BLaER1 (cell line): ENCODE measurements at regions not wholly inside any gene's neighbourhood (a gene's known extent, or its start where the extent isn't known, plus 50 kb on each side); places are given as distances from the start of the nearest gene placed in this dataset.

Source experiments
- H3K27ac ChIP-seq: shearing (Covaris generic); formaldehyde crosslinking; 2 replicates; pipeline ENCODE4 v1.8.1; 2022
- H3K27me3 ChIP-seq: shearing (Covaris generic); formaldehyde crosslinking; 2 replicates; pipeline ENCODE4 v1.8.1; 2022
- H3K36me3 ChIP-seq: shearing (Covaris generic); formaldehyde crosslinking; 2 replicates; pipeline ENCODE4 v1.8.1; 2022
- H3K4me1 ChIP-seq: shearing (Covaris generic); formaldehyde crosslinking; 2 replicates; pipeline ENCODE4 v1.8.1; 2022
- H3K4me2 ChIP-seq: shearing (Covaris generic); formaldehyde crosslinking; 2 replicates; pipeline ENCODE4 v1.8.1; 2022
- H3K4me3 ChIP-seq: shearing (Covaris generic); formaldehyde crosslinking; 2 replicates; pipeline ENCODE4 v1.8.1; 2022
- H3K9ac ChIP-seq: shearing (Covaris generic); formaldehyde crosslinking; 2 replicates; pipeline ENCODE4 v1.8.1; 2022
- H3K9me3 ChIP-seq: shearing (Covaris generic); formaldehyde crosslinking; 2 replicates; pipeline ENCODE4 v1.8.1; 2022
- H4K20me1 ChIP-seq: shearing (Covaris generic); formaldehyde crosslinking; 2 replicates; pipeline ENCODE4 v1.8.1; 2022
- Cebpa-rat ChIP-seq: shearing (Covaris generic); IDR thresholded peaks from 2 replicates; pipeline ENCODE4 v1.8.1; 2022

GRCh38 chr12:4014444-4014843, 141.2 kb upstream of the PARP11 start:
- Histone ChIP-seq H3K9me3 (no peaks in the 10 kb centered on the region), H3K36me3 (no peaks in the 10 kb centered on the region), H4K20me1 (no peaks in the 10 kb centered on the region), H3K9ac (no peak overlapping the region), H3K27me3 (no peaks in the 10 kb centered on the region), H3K27ac (no peak overlapping the region), H3K4me3 (no peak overlapping the region), H3K4me1 (no peaks in the 10 kb centered on the region), H3K4me2 (no peak overlapping the region)
- no peak for TF ChIP-seq Cebpa-rat

DNA sequence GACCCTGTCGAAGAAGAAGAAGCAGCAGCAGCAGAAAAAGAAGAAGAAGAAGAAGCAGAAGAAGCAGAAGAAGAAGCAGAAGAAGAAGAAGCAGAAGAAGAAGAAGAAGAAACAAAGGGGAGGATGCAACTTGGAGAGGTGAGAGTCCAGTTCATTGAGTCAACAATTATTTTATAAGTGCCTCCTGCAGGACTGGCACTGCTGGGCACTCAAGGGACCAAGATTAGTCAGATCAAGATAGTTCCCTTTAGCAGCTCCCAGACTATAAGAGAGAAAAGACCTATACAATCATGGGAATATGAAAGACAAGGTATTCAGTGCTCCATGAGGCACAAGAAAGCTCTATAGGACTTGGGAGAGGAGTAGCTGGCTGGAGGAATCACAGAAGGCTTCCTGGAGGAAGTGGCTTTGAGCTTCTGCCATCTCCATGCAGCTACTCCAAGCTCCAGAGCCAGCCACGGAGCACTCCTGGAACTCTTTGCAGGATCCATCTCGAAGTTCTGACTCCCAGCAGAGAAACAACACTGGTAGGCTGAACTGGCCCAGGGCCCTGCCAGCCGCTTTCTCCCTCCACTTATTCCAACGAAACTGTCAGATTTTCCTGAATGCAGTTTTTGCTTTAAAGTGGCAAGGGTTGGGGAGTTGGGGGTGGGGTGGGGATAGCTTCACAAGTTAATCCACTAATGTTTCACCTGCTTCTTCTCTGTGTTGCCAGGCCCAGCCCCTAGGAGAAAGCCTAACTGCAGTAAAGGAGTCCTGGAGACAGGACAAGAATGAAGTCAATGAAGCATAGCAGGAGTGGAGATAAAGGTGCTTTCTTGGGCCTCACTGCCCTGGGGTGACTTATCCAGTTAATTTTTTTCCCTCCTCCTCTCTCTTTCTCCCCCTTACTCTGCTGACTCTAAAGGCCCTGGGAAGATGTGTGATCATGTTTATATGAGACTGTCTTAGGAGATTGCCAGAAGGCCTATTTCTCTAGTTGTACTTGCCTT, 140.1 kb upstream of the PARP11 start:
- Histone ChIP-seq H3K9me3 (no peaks in the 10 kb centered on the region), H3K27ac (no peak overlapping the region), H4K20me1 (no peaks in the 10 kb centered on the region), H3K9ac (no peak overlapping the region), H3K27me3 (no peaks in the 10 kb centered on the region), H3K36me3 (no peaks in the 10 kb centered on the region), H3K4me1 (no peaks in the 10 kb centered on the region), H3K4me2 (no peak overlapping the region), H3K4me3 (no peak overlapping the region)
- TF ChIP-seq Cebpa-rat = no peak

- no peaks in the 10 kb centered on the region for H3K27me3 ChIP-seq
- H3K9me3 ChIP-seq = no peaks in the 10 kb centered on the region
Measured at GRCh38 chr12:4012073-4012472, 138.9 kb upstream of the PARP11 start.

DNA sequence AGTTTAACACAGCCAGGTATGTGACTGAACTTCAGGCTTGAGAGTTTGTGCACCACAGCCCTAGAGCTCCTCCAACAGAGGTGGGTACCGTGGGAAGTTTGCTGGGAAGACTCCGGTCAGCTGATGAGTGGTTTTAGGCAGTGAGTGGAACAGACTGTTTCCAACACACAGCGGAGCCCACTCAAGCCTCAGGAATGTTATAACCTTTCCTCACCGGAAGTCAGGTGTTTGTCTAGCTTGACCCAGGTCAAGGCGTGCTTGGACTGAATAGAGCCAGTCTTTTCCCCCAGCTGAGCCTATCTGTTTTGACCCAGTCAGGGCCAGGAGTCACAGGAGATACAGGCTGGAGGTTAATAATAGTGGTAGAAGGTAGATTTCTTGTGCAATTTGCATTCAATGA, 138.4 kb upstream of the PARP11 start:
- TF ChIP-seq Cebpa-rat = no peak

More at GRCh38 chr12:4012073-4012472, 138.9 kb upstream of the PARP11 start:
- Histone ChIP-seq H3K4me2 (no peak overlapping the region), H3K9ac (no peak overlapping the region), H3K4me3 (no peak overlapping the region), H3K36me3 (no peaks in the 10 kb centered on the region), H4K20me1 (no peaks in the 10 kb centered on the region), H3K4me1 (no peaks in the 10 kb centered on the region), H3K27ac (no peak overlapping the region)
- no peak for TF ChIP-seq Cebpa-rat

DNA sequence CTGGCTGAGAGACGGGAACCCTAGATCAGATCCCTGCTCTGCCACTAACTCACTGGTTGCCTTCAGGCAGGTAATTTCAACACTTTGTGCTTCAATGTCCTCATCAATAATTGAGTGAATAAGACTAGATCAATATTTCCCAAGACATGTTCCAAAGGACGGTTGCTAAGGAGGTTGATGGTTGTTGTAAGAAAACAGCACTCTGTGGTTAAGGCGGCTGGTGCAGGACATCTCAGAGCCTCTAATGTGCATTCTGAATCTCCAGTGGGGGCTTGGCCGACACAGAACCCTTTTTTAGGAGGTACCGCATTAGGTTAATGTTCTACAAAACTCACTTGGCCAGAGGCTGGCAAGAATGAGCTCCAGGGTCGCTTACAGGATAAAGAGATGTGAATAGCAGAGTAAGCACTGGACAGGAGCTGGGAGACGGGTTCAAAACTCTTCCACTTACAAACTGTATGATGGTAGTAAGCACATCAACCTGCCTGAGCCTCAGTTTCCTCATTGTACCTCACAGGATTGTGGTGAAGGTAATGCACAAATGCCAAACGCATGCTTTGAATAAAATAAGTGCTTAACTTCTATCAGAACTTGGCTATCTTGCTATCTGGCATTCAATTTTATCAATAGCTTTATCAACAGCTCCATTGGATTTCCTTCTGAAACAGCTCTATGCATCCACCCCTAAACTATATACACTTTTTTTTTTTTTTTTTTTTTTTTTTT, 136.9 kb upstream of the PARP11 start:
- H3K27ac ChIP-seq = no peak overlapping the region
- no peaks in the 10 kb centered on the region for H3K9me3 ChIP-seq
- H3K9ac ChIP-seq = no peak overlapping the region
- no peaks in the 10 kb centered on the region for H3K36me3 ChIP-seq
- no peak overlapping the region for H3K4me3 ChIP-seq
- no peaks in the 10 kb centered on the region for H4K20me1 ChIP-seq
- H3K4me2 ChIP-seq = no peak overlapping the region
- no peak for TF ChIP-seq Cebpa-rat
- no peaks in the 10 kb centered on the region for H3K4me1 ChIP-seq
- no peaks in the 10 kb centered on the region for H3K27me3 ChIP-seq

More for the DNA sequence above, 138.4 kb upstream of the PARP11 start:
- H3K4me3 ChIP-seq = no peak overlapping the region
- H3K4me2 ChIP-seq = no peak overlapping the region
- no peaks in the 10 kb centered on the region for H3K27me3 ChIP-seq
- H3K27ac ChIP-seq = no peak overlapping the region
- no peak overlapping the region for H3K9ac ChIP-seq
- H3K36me3 ChIP-seq = no peaks in the 10 kb centered on the region
- no peaks in the 10 kb centered on the region for H3K9me3 ChIP-seq
- H4K20me1 ChIP-seq = no peaks in the 10 kb centered on the region
- no peaks in the 10 kb centered on the region for H3K4me1 ChIP-seq

- no peak overlapping the region for H3K4me3 ChIP-seq
- H3K9me3 ChIP-seq = no peaks in the 10 kb centered on the region
- no peak overlapping the region for H3K4me2 ChIP-seq
- H3K36me3 ChIP-seq = no peaks in the 10 kb centered on the region
- no peak overlapping the region for H3K27ac ChIP-seq
- TF ChIP-seq Cebpa-rat = no peak
- no peaks in the 10 kb centered on the region for H3K27me3 ChIP-seq
- no peak overlapping the region for H3K9ac ChIP-seq
- no peaks in the 10 kb centered on the region for H3K4me1 ChIP-seq
- no peaks in the 10 kb centered on the region for H4K20me1 ChIP-seq
Measured at GRCh38 chr12:4006743-4007142, 133.5 kb upstream of the PARP11 start.

DNA sequence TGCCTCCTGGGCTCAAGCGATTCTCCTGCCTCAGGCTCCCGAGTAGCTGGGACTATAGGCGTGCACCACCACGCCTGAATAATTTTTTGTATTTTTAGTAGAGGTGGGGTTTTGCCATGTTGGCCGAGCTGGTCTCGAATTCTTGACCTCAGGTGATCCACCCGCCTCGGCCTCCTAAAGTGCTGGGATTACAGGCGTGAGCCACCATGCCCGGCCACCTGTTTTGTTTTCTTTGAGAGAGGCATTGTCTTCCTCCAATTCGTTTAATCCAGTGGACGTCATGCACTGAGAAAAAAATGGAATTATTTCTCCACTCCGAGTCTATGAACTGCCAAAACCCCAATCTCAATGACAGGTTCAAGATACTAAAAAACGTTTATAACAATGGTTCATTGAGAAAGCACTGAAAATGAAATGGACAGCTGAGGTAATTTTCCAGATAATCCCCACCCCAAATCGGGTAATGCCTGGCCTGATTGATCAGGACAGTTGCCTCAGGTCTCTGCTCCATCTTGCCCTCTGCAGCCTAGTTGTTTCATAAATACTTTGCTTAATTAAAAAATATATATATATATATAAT, 132.7 kb upstream of the PARP11 start:
- H4K20me1 ChIP-seq = no peaks in the 10 kb centered on the region
- no peak overlapping the region for H3K9ac ChIP-seq
- no peaks in the 10 kb centered on the region for H3K4me1 ChIP-seq
- no peaks in the 10 kb centered on the region for H3K36me3 ChIP-seq
- no peak overlapping the region for H3K4me2 ChIP-seq
- TF ChIP-seq Cebpa-rat = no peak
- H3K9me3 ChIP-seq = peaks cover 5% of the 10 kb centered on the region
- H3K27me3 ChIP-seq = no peaks in the 10 kb centered on the region
- H3K4me3 ChIP-seq = no peak overlapping the region
- H3K27ac ChIP-seq = no peak overlapping the region

DNA sequence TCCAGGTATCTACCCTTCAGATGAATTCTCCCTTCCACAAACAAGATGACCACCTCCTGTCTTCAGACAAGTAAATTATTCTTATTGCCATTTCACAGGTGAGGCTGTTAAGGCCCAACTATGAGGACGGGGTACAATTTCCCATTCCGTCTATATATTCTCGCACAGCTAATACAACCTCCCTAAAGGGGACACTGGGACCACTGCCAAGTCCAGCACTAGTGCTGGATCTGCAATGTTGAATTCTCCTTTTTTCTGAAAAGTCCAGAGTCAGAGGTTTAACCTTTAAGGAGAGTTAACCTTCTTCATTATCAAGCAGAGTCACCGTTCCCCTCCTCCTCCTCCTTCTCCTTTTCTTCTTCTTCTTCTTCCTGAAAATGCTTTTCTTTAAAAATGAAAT, 130.4 kb upstream of the PARP11 start:
- no peaks in the 10 kb centered on the region for H4K20me1 ChIP-seq

DNA sequence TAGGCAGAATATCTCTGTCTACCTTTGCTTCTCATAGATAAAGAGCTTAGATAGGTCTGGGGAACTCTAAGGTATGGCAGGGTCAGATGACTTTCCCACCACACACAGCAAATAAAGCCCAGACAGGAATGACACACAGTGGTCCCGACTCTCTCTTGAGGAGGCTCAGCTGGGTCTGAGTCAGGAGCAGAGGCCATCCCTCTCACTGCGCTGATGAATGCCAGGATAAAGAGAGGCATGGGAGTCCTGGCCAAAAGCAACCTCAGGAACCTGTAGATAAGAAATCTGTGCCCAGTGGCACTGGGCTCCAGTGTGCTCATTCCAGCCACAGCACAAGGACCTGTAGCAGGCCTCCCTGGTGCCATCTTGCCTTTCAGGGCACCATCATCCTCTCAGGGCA, 129.4 kb upstream of the PARP11 start:
- H4K20me1 ChIP-seq = no peaks in the 10 kb centered on the region
- H3K9me3 ChIP-seq = peaks cover 9% of the 10 kb centered on the region
- no peaks in the 10 kb centered on the region for H3K27me3 ChIP-seq
- no peaks in the 10 kb centered on the region for H3K36me3 ChIP-seq
- H3K4me2 ChIP-seq = no peak overlapping the region
- H3K4me3 ChIP-seq = no peak overlapping the region
- no peak for TF ChIP-seq Cebpa-rat
- H3K4me1 ChIP-seq = no peaks in the 10 kb centered on the region
- H3K9ac ChIP-seq = no peak overlapping the region
- no peak overlapping the region for H3K27ac ChIP-seq

More for the DNA sequence above, 130.4 kb upstream of the PARP11 start:
- no peak overlapping the region for H3K27ac ChIP-seq
- H3K27me3 ChIP-seq = no peaks in the 10 kb centered on the region
- no peak overlapping the region for H3K4me2 ChIP-seq
- H3K9ac ChIP-seq = no peak overlapping the region
- H3K4me1 ChIP-seq = no peaks in the 10 kb centered on the region
- H3K9me3 ChIP-seq = peaks cover 9% of the 10 kb centered on the region
- no peak for TF ChIP-seq Cebpa-rat
- H3K36me3 ChIP-seq = no peaks in the 10 kb centered on the region
- H3K4me3 ChIP-seq = no peak overlapping the region

DNA sequence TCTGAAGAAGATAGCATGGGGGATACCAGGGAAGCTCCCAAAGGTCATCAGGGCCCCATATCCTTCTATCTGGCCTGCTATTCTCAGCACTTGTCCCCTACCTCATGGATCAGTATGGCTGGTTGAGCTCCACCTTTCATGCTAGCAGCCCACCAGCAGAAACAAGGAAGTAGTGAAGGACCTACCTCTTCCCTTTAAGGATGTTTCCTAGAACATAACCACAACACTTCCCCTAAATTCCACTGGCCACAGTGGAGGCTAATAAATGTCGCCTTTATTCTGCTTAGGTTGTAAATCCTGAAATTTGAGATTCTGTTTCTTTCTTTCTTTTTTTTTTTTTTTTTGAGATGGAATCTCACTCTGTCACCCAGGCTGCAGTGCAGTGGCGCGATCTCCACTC, 128.6 kb upstream of the PARP11 start:
- Histone ChIP-seq H3K27ac (no peak overlapping the region), H3K27me3 (no peaks in the 10 kb centered on the region), H3K9me3 (peaks cover 9% of the 10 kb centered on the region), H3K4me2 (no peak overlapping the region), H3K9ac (no peak overlapping the region), H3K4me3 (no peak overlapping the region), H3K36me3 (no peaks in the 10 kb centered on the region), H3K4me1 (no peaks in the 10 kb centered on the region), H4K20me1 (no peaks in the 10 kb centered on the region)
- TF ChIP-seq Cebpa-rat = no peak
